WTC11 (cell line): ENCODE measurements at regions not wholly inside any gene's neighbourhood (a gene's known extent, or its start where the extent isn't known, plus 50 kb on each side); places are given as distances from the start of the nearest gene placed in this dataset.
A peak's percentile ranks its signal among the peaks of the same experiment; 100 is the strongest.

Experiments
- ATAC-seq: fragments of 200-7000 bp; cut with Tn5 transposase; 2 replicates; pipeline ENCODE4 v1.10.0; 2021; ENCODE audit warnings: mild to moderate bottlenecking, moderate library complexity
- CTCF ChIA-PET: fragments of 300-600 bp; sonication (Branson Sonifier 250); formaldehyde crosslinking; loops from one replicate; lab custom pipeline; 2021; ENCODE audit warnings: antibody characterized with exemption; lab: Charles Lee
- POLR2A ChIA-PET: fragments of 350-600 bp; sonication (Branson Sonifier 250); formaldehyde crosslinking; loops from one replicate; lab custom pipeline; 2021; ENCODE audit warnings: antibody characterized with exemption; lab: Charles Lee
- DNase-seq: peaks from one replicate; pipeline ENCODE4 v3.0.0; 2021; ENCODE audit warnings: low spot score
- H3K27ac Mint-ChIP-seq: 2 replicates; pipeline ENCODE4 v1.8.0; 2021; ENCODE audit warnings: mixed read lengths
- H3K27me3 Mint-ChIP-seq: 2 replicates; pipeline ENCODE4 v1.8.0; 2021; ENCODE audit warnings: low read depth, mild to moderate bottlenecking, moderate library complexity, mixed read lengths
- H3K36me3 Mint-ChIP-seq: 2 replicates; pipeline ENCODE4 v1.8.0; 2021; ENCODE audit warnings: mixed read lengths
- H3K4me1 Mint-ChIP-seq: 2 replicates; pipeline ENCODE4 v1.8.0; 2022; ENCODE audit warnings: mixed read lengths
- H3K4me3 Mint-ChIP-seq: 2 replicates; pipeline ENCODE4 v1.8.0; 2021; ENCODE audit warnings: mild to moderate bottlenecking, moderate library complexity, mixed read lengths
- H3K9me3 Mint-ChIP-seq: 2 replicates; pipeline ENCODE4 v1.8.0; 2021; ENCODE audit warnings: mixed read lengths
- CREB1 ChIP-seq: sonication (generic); formaldehyde crosslinking; IDR thresholded peaks from 2 replicates; pipeline ENCODE4 v1.8.0; 2023; ENCODE audit warnings: mild to moderate bottlenecking, missing genetic modification reagents
- E2F1 ChIP-seq: sonication (generic); formaldehyde crosslinking; IDR thresholded peaks from 2 replicates; pipeline ENCODE4 v1.8.0; 2022; ENCODE audit warnings: mild to moderate bottlenecking, missing genetic modification reagents
- E2F5 ChIP-seq: sonication (generic); formaldehyde crosslinking; IDR thresholded peaks from 2 replicates; pipeline ENCODE4 v1.8.1; 2022; ENCODE audit warnings: mild to moderate bottlenecking, moderate library complexity, missing genetic modification reagents
- FOXK1 ChIP-seq: sonication (generic); formaldehyde crosslinking; IDR thresholded peaks from 2 replicates; pipeline ENCODE4 v1.8.0; 2022; ENCODE audit warnings: mild to moderate bottlenecking, moderate library complexity, missing genetic modification reagents
- HMGA2 ChIP-seq: fragments of 250-450 bp; sonication (Bioruptor Pico); IDR thresholded peaks from 2 replicates; pipeline ENCODE4 v1.4.0; 2021; ENCODE audit warnings: mild to moderate bottlenecking, moderate library complexity
- IRF2 ChIP-seq: sonication (generic); formaldehyde crosslinking; IDR thresholded peaks from 2 replicates; pipeline ENCODE4 v1.8.0; 2022; ENCODE audit warnings: low read depth, missing genetic modification reagents, borderline replicate concordance
- JUN ChIP-seq: sonication (generic); formaldehyde crosslinking; IDR thresholded peaks from 2 replicates; pipeline ENCODE4 v1.8.0; 2023; ENCODE audit warnings: mild to moderate bottlenecking, missing genetic modification reagents
- KAT7 ChIP-seq: sonication (generic); formaldehyde crosslinking; IDR thresholded peaks from 2 replicates; pipeline ENCODE4 v1.8.1; 2023; ENCODE audit warnings: missing genetic modification reagents, mild to moderate bottlenecking, borderline replicate concordance
- OVOL2 ChIP-seq: fragments of 250-450 bp; sonication (Bioruptor Pico); IDR thresholded peaks from 2 replicates; pipeline ENCODE4 v1.9.0; 2021; ENCODE audit warnings: mild to moderate bottlenecking, borderline replicate concordance
- RELA ChIP-seq: sonication (generic); formaldehyde crosslinking; IDR thresholded peaks from 2 replicates; pipeline ENCODE4 v1.8.1; 2022; ENCODE audit warnings: missing genetic modification reagents, mild to moderate bottlenecking, borderline replicate concordance
- SMAD3 ChIP-seq: sonication (generic); formaldehyde crosslinking; IDR thresholded peaks from 2 replicates; pipeline ENCODE4 v1.8.0; 2022; ENCODE audit warnings: missing genetic modification reagents, mild to moderate bottlenecking, borderline replicate concordance
- SP1 ChIP-seq: sonication (generic); formaldehyde crosslinking; conservative IDR thresholded peaks from 2 replicates; pipeline ENCODE4 v1.8.1; 2022; ENCODE audit warnings: missing genetic modification reagents
- TEAD1 ChIP-seq: sonication (generic); formaldehyde crosslinking; IDR thresholded peaks from 2 replicates; pipeline ENCODE4 v1.8.0; 2022; ENCODE audit warnings: mild to moderate bottlenecking, missing genetic modification reagents
- TP53 ChIP-seq: sonication (generic); formaldehyde crosslinking; IDR thresholded peaks from 2 replicates; pipeline ENCODE4 v1.8.1; 2023; ENCODE audit warnings: mild to moderate bottlenecking, missing genetic modification reagents
- USF1 ChIP-seq: sonication (generic); formaldehyde crosslinking; IDR thresholded peaks from 2 replicates; pipeline ENCODE4 v1.8.0; 2022; ENCODE audit warnings: mild to moderate bottlenecking, missing genetic modification reagents
- ZNF263 ChIP-seq: sonication (generic); formaldehyde crosslinking; IDR thresholded peaks from 2 replicates; pipeline ENCODE4 v1.8.1; 2022; ENCODE audit warnings: low read depth, mild to moderate bottlenecking, moderate library complexity, missing genetic modification reagents
- TF ChIP-seq, protein P1 (sequence below): sonication (generic); formaldehyde crosslinking; IDR thresholded peaks from 2 replicates; pipeline ENCODE4 v1.8.1; 2022; ENCODE audit warnings: low read depth, mild to moderate bottlenecking, moderate library complexity, missing genetic modification reagents, borderline replicate concordance
- TF ChIP-seq, protein P2 (sequence below): sonication (generic); formaldehyde crosslinking; IDR thresholded peaks from 2 replicates; pipeline ENCODE4 v1.8.1; 2023; ENCODE audit warnings: mild to moderate bottlenecking, moderate library complexity, missing genetic modification reagents
- TF ChIP-seq, protein P3 (sequence below): sonication (generic); formaldehyde crosslinking; IDR thresholded peaks from 2 replicates; pipeline ENCODE4 v1.8.1; 2022; ENCODE audit warnings: mild to moderate bottlenecking, missing genetic modification reagents, moderate library complexity, borderline replicate concordance
- TF ChIP-seq, protein P4 (sequence below): sonication (generic); formaldehyde crosslinking; IDR thresholded peaks from 2 replicates; pipeline ENCODE4 v1.8.1; 2022; ENCODE audit warnings: missing genetic modification reagents, borderline replicate concordance
- TF ChIP-seq, protein P5 (sequence below): sonication (generic); formaldehyde crosslinking; IDR thresholded peaks from 2 replicates; pipeline ENCODE4 v1.8.0; 2023; ENCODE audit warnings: missing genetic modification reagents

DNA sequence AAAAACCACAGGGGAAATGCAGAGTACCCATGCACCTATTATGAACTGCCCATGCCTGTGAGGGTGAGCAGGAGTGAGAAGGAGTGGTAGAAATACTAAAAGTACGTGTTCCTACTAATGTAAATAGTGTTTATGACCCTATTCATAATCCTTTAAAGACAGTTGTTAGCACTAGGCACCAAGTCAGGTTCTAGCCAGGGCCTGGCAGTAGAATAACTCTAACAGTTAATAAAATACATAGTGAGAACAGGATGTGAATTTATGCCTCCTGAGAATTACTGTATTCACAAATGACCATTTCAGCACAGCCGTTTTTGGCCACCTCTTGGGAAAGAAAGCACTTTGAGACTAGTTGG is 103.2 kb upstream of the TARS1 start (continued):
- TF ChIP-seq, protein P1, sequence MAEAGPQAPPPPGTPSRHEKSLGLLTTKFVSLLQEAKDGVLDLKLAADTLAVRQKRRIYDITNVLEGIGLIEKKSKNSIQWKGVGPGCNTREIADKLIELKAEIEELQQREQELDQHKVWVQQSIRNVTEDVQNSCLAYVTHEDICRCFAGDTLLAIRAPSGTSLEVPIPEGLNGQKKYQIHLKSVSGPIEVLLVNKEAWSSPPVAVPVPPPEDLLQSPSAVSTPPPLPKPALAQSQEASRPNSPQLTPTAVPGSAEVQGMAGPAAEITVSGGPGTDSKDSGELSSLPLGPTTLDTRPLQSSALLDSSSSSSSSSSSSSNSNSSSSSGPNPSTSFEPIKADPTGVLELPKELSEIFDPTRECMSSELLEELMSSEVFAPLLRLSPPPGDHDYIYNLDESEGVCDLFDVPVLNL (CRISPR knock-in tag) = no peak
- TF ChIP-seq, protein P2, sequence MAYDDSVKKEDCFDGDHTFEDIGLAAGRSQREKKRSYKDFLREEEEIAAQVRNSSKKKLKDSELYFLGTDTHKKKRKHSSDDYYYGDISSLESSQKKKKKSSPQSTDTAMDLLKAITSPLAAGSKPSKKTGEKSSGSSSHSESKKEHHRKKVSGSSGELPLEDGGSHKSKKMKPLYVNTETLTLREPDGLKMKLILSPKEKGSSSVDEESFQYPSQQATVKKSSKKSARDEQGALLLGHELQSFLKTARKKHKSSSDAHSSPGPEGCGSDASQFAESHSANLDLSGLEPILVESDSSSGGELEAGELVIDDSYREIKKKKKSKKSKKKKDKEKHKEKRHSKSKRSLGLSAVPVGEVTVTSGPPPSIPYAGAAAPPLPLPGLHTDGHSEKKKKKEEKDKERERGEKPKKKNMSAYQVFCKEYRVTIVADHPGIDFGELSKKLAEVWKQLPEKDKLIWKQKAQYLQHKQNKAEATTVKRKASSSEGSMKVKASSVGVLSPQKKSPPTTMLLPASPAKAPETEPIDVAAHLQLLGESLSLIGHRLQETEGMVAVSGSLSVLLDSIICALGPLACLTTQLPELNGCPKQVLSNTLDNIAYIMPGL = no peak
- TF ChIP-seq KAT7 (CRISPR knock-in tag) (no peak), ZNF263 (CRISPR knock-in tag) (no peak), TP53 (no peak)

DNA sequence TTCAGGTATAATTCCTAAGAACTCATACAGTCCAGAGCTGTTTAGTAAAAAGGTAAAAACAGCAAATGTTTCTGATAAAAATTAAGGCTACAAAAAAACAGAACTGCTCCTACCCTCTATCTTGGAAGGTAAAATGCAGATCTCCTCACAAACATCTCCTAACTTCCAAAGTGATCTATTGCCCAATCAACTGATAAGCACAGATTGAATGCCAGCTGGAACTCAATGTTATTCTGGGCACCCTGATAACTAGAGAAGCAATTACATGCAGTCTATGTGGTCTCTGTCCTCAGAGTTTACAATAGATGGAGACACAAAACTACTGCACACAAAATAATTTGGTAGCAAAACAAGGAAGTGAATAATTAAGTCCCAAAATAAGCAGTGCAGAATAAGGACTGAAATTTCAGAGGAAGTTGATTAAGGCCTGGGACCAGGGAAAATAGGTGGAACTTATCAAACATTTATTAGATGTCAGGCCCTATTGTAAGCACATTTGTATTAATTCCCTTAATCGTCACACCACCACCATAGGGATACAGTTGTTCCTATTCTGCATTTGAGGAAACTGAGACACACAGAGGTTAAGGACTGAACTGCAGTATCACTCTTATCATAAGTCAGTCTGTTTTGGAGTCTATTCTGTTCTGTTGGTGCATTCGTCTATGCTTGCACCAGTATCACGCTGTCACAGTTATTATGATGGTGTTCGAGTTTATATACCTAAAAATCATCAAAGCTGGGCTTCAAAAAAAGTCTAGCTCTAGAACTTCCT is 102.2 kb upstream of the TARS1 start:
- Mint-ChIP-seq H3K27me3 (no peaks in the 10 kb centered on the region), H3K9me3 (peaks cover 6% of the 10 kb centered on the region), H3K27ac (no peak overlapping the region), H3K4me3 (no peak overlapping the region), H3K36me3 (no peaks in the 10 kb centered on the region), H3K4me1 (peaks cover 37% of the 10 kb centered on the region)
- no peak for TF ChIP-seq KAT7 (CRISPR knock-in tag)
- TF ChIP-seq SP1 = no peak
- TF ChIP-seq, protein P3, sequence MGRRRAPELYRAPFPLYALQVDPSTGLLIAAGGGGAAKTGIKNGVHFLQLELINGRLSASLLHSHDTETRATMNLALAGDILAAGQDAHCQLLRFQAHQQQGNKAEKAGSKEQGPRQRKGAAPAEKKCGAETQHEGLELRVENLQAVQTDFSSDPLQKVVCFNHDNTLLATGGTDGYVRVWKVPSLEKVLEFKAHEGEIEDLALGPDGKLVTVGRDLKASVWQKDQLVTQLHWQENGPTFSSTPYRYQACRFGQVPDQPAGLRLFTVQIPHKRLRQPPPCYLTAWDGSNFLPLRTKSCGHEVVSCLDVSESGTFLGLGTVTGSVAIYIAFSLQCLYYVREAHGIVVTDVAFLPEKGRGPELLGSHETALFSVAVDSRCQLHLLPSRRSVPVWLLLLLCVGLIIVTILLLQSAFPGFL (CRISPR knock-in tag) = no peak
- no peak for TF ChIP-seq E2F5
- TF ChIP-seq HMGA2 (CRISPR knock-in tag) = no peak
- TF ChIP-seq SMAD3 (CRISPR knock-in tag) = no peak
- TF ChIP-seq, protein P4, sequence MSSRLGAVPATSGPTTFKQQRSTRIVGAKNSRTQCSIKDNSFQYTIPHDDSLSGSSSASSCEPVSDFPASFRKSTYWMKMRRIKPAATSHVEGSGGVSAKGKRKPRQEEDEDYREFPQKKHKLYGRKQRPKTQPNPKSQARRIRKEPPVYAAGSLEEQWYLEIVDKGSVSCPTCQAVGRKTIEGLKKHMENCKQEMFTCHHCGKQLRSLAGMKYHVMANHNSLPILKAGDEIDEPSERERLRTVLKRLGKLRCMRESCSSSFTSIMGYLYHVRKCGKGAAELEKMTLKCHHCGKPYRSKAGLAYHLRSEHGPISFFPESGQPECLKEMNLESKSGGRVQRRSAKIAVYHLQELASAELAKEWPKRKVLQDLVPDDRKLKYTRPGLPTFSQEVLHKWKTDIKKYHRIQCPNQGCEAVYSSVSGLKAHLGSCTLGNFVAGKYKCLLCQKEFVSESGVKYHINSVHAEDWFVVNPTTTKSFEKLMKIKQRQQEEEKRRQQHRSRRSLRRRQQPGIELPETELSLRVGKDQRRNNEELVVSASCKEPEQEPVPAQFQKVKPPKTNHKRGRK (CRISPR knock-in tag) = no peak
- TF ChIP-seq, protein P5, sequence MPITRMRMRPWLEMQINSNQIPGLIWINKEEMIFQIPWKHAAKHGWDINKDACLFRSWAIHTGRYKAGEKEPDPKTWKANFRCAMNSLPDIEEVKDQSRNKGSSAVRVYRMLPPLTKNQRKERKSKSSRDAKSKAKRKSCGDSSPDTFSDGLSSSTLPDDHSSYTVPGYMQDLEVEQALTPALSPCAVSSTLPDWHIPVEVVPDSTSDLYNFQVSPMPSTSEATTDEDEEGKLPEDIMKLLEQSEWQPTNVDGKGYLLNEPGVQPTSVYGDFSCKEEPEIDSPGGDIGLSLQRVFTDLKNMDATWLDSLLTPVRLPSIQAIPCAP (CRISPR knock-in tag) = no peak
- no peak for TF ChIP-seq E2F1
- POLR2A ChIA-PET = no interaction called here
- DNase-seq (no peak), ATAC-seq (no peak)
- CTCF ChIA-PET = no interaction called here

- peak overlapping the region; percentile 84 for H3K27ac Mint-ChIP-seq
- H3K4me3 Mint-ChIP-seq = peak overlapping the region; percentile 34
- peak; percentile 66 for ATAC-seq
- peaks cover 6% of the 10 kb centered on the region for H3K9me3 Mint-ChIP-seq
- no peak for DNase-seq
- no peaks in the 10 kb centered on the region for H3K27me3 Mint-ChIP-seq
- CTCF ChIA-PET = interaction anchor here (0.6 to 0.7 kb wide), 2 partner anchors 21 to 487 kb away, joined by 3 read pairs; no protein-coding TSS in a partner anchor
- peaks cover 37% of the 10 kb centered on the region for H3K4me1 Mint-ChIP-seq
- POLR2A ChIA-PET = no interaction called here
- no peaks in the 10 kb centered on the region for H3K36me3 Mint-ChIP-seq
- TF ChIP-seq E2F1 (no peak), CREB1 (no peak), HMGA2 (CRISPR knock-in tag) (no peak), JUN (CRISPR knock-in tag) (no peak), IRF2 (CRISPR knock-in tag) (no peak), TEAD1 (CRISPR knock-in tag) (no peak), OVOL2 (CRISPR knock-in tag) (no peak), USF1 (CRISPR knock-in tag) (no peak), RELA (CRISPR knock-in tag) (no peak), FOXK1 (CRISPR knock-in tag) (no peak)
Measured at GRCh38 chr5:33339413-33339812, 101.4 kb upstream of the TARS1 start.
